C4-2B (cell line): ENCODE measurements at regions not wholly inside any gene's neighbourhood (a gene's known extent, or its start where the extent isn't known, plus 50 kb on each side); places are given as distances from the start of the nearest gene placed in this dataset.

Source experiments
- H3K27ac ChIP-seq: fragments of 450-650 bp; 2 replicates; pipeline ENCODE4 v1.5.1; 2017
- CTCF ChIP-seq: fragments of 450-650 bp; conservative IDR thresholded peaks from 2 replicates; pipeline ENCODE4 v1.5.1; 2017; ENCODE audit warnings: mild to moderate bottlenecking
- ZFX ChIP-seq: fragments of 450-650 bp; IDR thresholded peaks from 2 replicates; pipeline ENCODE4 v1.6.1; 2017

DNA sequence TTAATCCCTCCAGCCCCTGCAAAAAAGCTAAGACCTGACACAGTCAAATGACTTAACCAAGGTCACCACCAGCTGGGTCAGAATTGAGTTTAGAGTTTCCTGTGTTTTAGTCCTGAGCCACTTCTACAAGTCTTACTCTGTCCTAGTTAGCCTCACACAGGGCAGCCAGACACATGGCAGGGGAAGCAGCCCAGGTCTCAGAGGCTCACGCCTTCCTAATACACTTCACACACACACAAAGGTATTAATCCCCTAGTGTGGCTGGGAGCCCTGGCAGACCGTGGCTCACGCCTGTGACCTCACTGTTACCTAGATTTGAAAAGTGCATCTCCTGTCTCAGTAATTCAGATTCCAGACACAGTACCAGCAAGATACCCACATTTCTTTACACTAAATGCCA is 77.4 kb upstream of the WWC1 start:
- no peak overlapping the region for H3K27ac ChIP-seq

GRCh38 chr5:168214886-168215285 is 76.6 kb upstream of the WWC1 start:
- TF ChIP-seq ZFX (no peak), CTCF (no peak)
- H3K27ac ChIP-seq = no peak overlapping the region

More for the DNA sequence above, 77.4 kb upstream of the WWC1 start:
- TF ChIP-seq CTCF = no peak
- no peak for TF ChIP-seq ZFX

- no peak overlapping the region for H3K27ac ChIP-seq
- TF ChIP-seq CTCF (no peak), ZFX (no peak)
Measured at GRCh38 chr5:168215646-168216045, 75.8 kb upstream of the WWC1 start.

DNA sequence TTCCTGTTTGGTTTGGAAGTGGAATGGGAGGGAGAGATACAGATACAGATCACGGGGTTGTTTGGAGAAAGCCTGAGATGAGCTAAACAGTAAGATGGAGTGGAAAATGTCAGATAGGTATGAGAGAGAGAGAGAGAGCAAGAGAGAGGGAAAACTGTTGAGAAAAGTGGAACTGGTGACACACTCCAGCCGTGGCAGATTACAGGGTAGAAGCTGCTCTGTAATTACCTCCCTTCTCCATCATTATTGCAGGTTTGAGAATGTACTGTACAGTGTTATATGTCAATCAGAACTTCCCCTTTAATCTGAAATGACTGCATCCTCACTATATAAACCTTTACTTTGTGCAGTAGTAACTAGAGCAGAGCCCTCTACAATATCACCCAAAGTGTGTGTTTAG is 74.5 kb upstream of the WWC1 start:
- H3K27ac ChIP-seq = no peak overlapping the region
- TF ChIP-seq CTCF = no peak
- no peak for TF ChIP-seq ZFX

GRCh38 chr5:168217497-168217896 is 73.9 kb upstream of the WWC1 start:
- no peak for TF ChIP-seq ZFX
- TF ChIP-seq CTCF = no peak
- H3K27ac ChIP-seq = no peak overlapping the region

DNA sequence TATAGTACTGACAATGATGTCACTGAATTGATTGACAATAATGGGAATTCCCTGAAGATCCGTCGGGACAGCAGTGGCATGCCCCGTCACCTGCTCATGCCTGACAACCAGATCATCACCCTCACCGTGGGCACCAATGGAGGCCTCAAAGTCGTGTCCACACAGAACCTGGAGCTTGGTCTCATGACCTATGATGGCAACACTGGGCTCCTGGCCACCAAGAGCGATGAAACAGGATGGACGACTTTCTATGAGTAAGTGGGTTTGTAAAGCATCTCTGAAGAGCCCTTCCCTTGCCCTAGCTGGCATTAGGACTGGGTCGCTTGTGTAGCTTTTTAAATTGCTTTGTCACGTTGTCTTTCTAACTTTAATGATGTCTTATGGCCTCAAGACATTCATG is 72.7 kb upstream of the WWC1 start:
- TF ChIP-seq ZFX (no peak), CTCF (no peak)
- H3K27ac ChIP-seq = no peak overlapping the region

GRCh38 chr5:168219515-168220410 is 71.7 kb upstream of the WWC1 start:
- TF ChIP-seq ZFX (no peak), CTCF (peak; percentile 94)
- H3K27ac ChIP-seq = no peak overlapping the region
